Sigmoid colon (tissue), 4 donors: ENCODE measurements at regions not wholly inside any gene's neighbourhood (a gene's known extent, or its start where the extent isn't known, plus 50 kb on each side); places are given as distances from the start of the nearest gene placed in this dataset.

Experiments
- CTCF ChIP-seq, 4 experiments: fragments of 450-650 bp in 3 of 4; fragments of 200-600 bp in 1 of 4; IDR thresholded peaks; one replicate each; pipeline ENCODE4 v1.5.1; 2016 to 2019; ENCODE audit warnings: antibody characterized with exemption in 4 of 4, mild to moderate bottlenecking in 3 of 4, moderate library complexity in 2 of 4
- POLR2A ChIP-seq, 2 donors: fragments of 450-650 bp; IDR thresholded peaks; one replicate each; pipeline ENCODE4 v1.6.1; 2016; ENCODE audit warnings: antibody characterized with exemption in 2 of 2, mild to moderate bottlenecking in 2 of 2, moderate library complexity in 2 of 2
- POLR2AphosphoS5 ChIP-seq, 4 donors: sonication (generic); formaldehyde crosslinking; IDR thresholded peaks; one replicate each; pipeline ENCODE4 v1.6.1; 2017; ENCODE audit warnings: antibody characterized with exemption in 4 of 4

DNA sequence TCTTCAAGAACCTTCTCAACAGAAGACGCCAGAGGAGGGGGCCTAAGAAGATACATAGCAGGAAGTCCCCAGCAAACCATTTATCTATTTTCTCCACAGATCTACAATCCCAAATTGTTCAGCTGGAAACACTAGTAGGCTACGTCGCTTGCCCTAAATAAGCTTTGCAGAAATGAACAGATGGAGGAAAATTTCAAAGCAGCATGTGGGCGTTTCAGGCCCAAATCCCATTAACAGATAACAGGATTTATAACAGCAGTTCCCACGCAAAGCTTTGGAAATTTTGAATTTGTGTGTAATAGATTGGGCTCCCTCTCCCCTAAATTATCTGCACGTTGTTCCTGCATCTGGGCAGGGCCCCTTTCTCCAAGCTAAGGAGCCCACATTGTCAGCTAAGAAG lies 60.6 kb upstream of the FRMD4A start:
- TF ChIP-seq POLR2A (IDR thresholded peaks at IDR 0.05) (no peak), CTCF (IDR thresholded peaks at IDR 0.05) (no peak), POLR2AphosphoS5 (IDR thresholded peaks at IDR 0.05) (no peak)
